ENCODE measurements at regions not wholly inside any gene's neighbourhood (a gene's known extent, or its start where the extent isn't known, plus 50 kb on each side); places are given as distances from the start of the nearest gene placed in this dataset.

DNA sequence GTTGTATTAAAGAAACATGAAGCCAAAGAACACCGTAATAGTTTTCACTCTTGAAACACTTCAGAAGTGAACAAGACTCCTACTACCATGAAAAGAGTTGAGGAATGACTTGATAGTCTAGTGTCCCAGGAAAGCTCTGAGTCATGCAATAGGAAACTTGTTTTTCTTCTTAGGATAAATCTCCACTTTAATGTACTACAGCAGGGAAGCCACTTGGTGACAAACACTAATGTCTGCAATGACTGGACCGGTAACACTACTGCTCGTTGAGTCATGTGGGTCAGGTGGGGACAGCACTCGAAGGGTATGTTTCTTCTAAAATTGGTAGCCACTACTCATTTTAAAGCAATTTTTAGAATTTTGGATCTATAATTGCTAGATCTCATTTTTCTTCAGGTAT is 291.7 kb upstream of the CNTN3 start:
- TF ChIP-seq, protein P1, sequence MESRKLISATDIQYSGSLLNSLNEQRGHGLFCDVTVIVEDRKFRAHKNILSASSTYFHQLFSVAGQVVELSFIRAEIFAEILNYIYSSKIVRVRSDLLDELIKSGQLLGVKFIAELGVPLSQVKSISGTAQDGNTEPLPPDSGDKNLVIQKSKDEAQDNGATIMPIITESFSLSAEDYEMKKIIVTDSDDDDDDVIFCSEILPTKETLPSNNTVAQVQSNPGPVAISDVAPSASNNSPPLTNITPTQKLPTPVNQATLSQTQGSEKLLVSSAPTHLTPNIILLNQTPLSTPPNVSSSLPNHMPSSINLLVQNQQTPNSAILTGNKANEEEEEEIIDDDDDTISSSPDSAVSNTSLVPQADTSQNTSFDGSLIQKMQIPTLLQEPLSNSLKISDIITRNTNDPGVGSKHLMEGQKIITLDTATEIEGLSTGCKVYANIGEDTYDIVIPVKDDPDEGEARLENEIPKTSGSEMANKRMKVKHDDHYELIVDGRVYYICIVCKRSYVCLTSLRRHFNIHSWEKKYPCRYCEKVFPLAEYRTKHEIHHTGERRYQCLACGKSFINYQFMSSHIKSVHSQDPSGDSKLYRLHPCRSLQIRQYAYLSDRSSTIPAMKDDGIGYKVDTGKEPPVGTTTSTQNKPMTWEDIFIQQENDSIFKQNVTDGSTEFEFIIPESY (IDR thresholded peaks at IDR 0.05): no peak
- TF ChIP-seq FOXA2 (IDR thresholded peaks at IDR 0.05) (no peak), HNF4G (IDR thresholded peaks at IDR 0.05) (no peak), NR2F2 (IDR thresholded peaks at IDR 0.05) (no peak), RAD21 (IDR thresholded peaks at IDR 0.05) (no peak), RXRA (IDR thresholded peaks at IDR 0.05) (no peak), GABPA (IDR thresholded peaks at IDR 0.05 in 1 of 2, conservative IDR thresholded peaks at IDR 0.05 in 1 of 2) (no peak), YY1 (IDR thresholded peaks at IDR 0.05) (no peak), JUND (IDR thresholded peaks at IDR 0.05) (no peak), HNF4A (conservative IDR thresholded peaks at IDR 0.05) (no peak), EGR1 (IDR thresholded peaks at IDR 0.05; ENCODE audit: low read depth in 2 of 2) (no peak), TAF1 (conservative IDR thresholded peaks at IDR 0.05) (no peak), FOXA1 (IDR thresholded peaks at IDR 0.05) (no peak), SP1 (IDR thresholded peaks at IDR 0.05) (no peak)
- TF ChIP-seq, protein P2, sequence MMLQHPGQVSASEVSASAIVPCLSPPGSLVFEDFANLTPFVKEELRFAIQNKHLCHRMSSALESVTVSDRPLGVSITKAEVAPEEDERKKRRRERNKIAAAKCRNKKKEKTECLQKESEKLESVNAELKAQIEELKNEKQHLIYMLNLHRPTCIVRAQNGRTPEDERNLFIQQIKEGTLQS (IDR thresholded peaks at IDR 0.05): no peak
- TF ChIP-seq, protein P3, sequence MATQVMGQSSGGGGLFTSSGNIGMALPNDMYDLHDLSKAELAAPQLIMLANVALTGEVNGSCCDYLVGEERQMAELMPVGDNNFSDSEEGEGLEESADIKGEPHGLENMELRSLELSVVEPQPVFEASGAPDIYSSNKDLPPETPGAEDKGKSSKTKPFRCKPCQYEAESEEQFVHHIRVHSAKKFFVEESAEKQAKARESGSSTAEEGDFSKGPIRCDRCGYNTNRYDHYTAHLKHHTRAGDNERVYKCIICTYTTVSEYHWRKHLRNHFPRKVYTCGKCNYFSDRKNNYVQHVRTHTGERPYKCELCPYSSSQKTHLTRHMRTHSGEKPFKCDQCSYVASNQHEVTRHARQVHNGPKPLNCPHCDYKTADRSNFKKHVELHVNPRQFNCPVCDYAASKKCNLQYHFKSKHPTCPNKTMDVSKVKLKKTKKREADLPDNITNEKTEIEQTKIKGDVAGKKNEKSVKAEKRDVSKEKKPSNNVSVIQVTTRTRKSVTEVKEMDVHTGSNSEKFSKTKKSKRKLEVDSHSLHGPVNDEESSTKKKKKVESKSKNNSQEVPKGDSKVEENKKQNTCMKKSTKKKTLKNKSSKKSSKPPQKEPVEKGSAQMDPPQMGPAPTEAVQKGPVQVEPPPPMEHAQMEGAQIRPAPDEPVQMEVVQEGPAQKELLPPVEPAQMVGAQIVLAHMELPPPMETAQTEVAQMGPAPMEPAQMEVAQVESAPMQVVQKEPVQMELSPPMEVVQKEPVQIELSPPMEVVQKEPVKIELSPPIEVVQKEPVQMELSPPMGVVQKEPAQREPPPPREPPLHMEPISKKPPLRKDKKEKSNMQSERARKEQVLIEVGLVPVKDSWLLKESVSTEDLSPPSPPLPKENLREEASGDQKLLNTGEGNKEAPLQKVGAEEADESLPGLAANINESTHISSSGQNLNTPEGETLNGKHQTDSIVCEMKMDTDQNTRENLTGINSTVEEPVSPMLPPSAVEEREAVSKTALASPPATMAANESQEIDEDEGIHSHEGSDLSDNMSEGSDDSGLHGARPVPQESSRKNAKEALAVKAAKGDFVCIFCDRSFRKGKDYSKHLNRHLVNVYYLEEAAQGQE (IDR thresholded peaks at IDR 0.05): no peak
- TF ChIP-seq, protein P4, sequence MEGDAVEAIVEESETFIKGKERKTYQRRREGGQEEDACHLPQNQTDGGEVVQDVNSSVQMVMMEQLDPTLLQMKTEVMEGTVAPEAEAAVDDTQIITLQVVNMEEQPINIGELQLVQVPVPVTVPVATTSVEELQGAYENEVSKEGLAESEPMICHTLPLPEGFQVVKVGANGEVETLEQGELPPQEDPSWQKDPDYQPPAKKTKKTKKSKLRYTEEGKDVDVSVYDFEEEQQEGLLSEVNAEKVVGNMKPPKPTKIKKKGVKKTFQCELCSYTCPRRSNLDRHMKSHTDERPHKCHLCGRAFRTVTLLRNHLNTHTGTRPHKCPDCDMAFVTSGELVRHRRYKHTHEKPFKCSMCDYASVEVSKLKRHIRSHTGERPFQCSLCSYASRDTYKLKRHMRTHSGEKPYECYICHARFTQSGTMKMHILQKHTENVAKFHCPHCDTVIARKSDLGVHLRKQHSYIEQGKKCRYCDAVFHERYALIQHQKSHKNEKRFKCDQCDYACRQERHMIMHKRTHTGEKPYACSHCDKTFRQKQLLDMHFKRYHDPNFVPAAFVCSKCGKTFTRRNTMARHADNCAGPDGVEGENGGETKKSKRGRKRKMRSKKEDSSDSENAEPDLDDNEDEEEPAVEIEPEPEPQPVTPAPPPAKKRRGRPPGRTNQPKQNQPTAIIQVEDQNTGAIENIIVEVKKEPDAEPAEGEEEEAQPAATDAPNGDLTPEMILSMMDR (IDR thresholded peaks at IDR 0.05; ENCODE audit: low read depth, low read length, missing input control): no peak
- TF ChIP-seq, protein P5, sequence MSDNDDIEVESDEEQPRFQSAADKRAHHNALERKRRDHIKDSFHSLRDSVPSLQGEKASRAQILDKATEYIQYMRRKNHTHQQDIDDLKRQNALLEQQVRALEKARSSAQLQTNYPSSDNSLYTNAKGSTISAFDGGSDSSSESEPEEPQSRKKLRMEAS (IDR thresholded peaks at IDR 0.05): no peak
- Histone ChIP-seq H3K27ac (ENCODE audit: low read depth in 1 of 2, low read length in 2 of 2) (no peak overlapping the region), H3K4me1 (ENCODE audit: control insufficient read depth in 4 of 4, insufficient read depth in 4 of 4, low read length in 3 of 4) (no peaks in the 10 kb centered on the region), H3K9ac (ENCODE audit: low read depth in 1 of 2, low read length in 2 of 2) (no peak overlapping the region), H3K9me3 (ENCODE audit: control insufficient read depth in 4 of 4, low read length in 3 of 4) (peaks cover 0 to 6% (median 0%) of the 10 kb centered on the region in 4 donors), H3K4me3 (ENCODE audit: low read depth in 1 of 3, low read length in 3 of 3) (no peak overlapping the region), H3K36me3 (ENCODE audit: control insufficient read depth in 4 of 4, insufficient read depth in 3 of 4, low read depth in 1 of 4, low read length in 3 of 4) (no peaks in the 10 kb centered on the region), H3K27me3 (ENCODE audit: control insufficient read depth in 4 of 4, insufficient read depth in 4 of 4, low read length in 3 of 4) (no peaks in the 10 kb centered on the region)
- no peak for DNase-seq (ENCODE audit: low spot score)
- WGBS: 79% methylated on average over 4 of the region's 4 CpGs

Measured in liver (tissue), 8 donors.